ENCODE measurements at regions not wholly inside any gene's neighbourhood (a gene's known extent, or its start where the extent isn't known, plus 50 kb on each side); places are given as distances from the start of the nearest gene placed in this dataset.

DNA sequence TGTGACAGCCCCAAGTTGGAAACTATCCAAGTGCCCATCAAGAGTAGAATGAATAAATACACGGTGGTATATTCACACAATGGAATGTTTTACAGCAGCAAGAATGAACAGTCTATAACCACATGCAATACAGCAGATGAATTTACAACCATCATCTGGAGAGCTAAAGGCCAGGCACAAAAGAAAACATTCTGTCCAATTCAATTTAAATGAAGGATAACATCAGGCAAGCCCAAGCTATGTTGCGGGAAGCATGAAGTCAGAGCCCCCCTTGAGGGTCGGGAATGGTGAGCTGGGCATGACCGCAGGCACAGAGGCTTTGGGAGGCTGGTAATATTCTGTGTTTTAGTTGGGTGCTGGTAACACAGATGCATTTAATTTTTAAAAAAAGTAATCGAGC is 76.0 kb downstream of the SYNE3 start:
- FAIRE-seq (no peak), DNase-seq (ENCODE audit: low spot score) (no peak), ATAC-seq (no peak)
- ChIA-PET POLR2A (no interaction called here), CTCF (ENCODE audit: low intra/inter-chr PET ratio, low total read pairs) (no interaction called here)
- WGBS (ENCODE audit: low lambda C conversion rate), result 84% methylated on average over 5 of the region's 5 CpGs
- H3K4me1 ChIP-seq (ENCODE audit: insufficient read depth, low read length), result peaks cover 42% of the 10 kb centered on the region
- no peaks in the 10 kb centered on the region for H3K9me3 ChIP-seq (ENCODE audit: low read length)
- H3K27me3 ChIP-seq (ENCODE audit: control insufficient read depth in 1 of 2, insufficient read depth in 2 of 2, low read length in 2 of 2), result no peaks in the 10 kb centered on the region
- BruUV-seq (replicated peaks), result no TSS peak
- TF ChIP-seq TGIF2 (CRISPR knock-in tag; IDR thresholded peaks at IDR 0.05) (no peak), NFYB (CRISPR knock-in tag; IDR thresholded peaks at IDR 0.05) (no peak), ZNF138 (CRISPR knock-in tag; IDR thresholded peaks at IDR 0.05; ENCODE audit: low read depth) (no peak), CHCHD3 (CRISPR knock-in tag; IDR thresholded peaks at IDR 0.05) (no peak), MBNL3 (CRISPR knock-in tag; conservative IDR thresholded peaks at IDR 0.05) (no peak), SSRP1 (CRISPR knock-in tag; IDR thresholded peaks at IDR 0.05) (no peak), HNRNPLL (IDR thresholded peaks at IDR 0.05; ENCODE audit: low read depth, low read length, poor library complexity, severe bottlenecking) (no peak), ZNF879 (CRISPR knock-in tag; IDR thresholded peaks at IDR 0.05) (no peak), XRCC5 (optimal IDR thresholded peaks at IDR 0.05; ENCODE audit: low read length) (no peak), ZSCAN25 (CRISPR knock-in tag; IDR thresholded peaks at IDR 0.05) (no peak), ZNF232 (CRISPR knock-in tag; IDR thresholded peaks at IDR 0.05; ENCODE audit: borderline replicate concordance) (no peak), RFXANK (CRISPR knock-in tag; IDR thresholded peaks at IDR 0.05) (no peak), TBL1XR1 (IDR thresholded peaks at IDR 0.05; ENCODE audit: borderline replicate concordance, low read length, partially characterized antibody) (no peak)
- TF ChIP-seq, protein P1, sequence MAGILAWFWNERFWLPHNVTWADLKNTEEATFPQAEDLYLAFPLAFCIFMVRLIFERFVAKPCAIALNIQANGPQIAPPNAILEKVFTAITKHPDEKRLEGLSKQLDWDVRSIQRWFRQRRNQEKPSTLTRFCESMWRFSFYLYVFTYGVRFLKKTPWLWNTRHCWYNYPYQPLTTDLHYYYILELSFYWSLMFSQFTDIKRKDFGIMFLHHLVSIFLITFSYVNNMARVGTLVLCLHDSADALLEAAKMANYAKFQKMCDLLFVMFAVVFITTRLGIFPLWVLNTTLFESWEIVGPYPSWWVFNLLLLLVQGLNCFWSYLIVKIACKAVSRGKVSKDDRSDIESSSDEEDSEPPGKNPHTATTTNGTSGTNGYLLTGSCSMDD (CRISPR knock-in tag; IDR thresholded peaks at IDR 0.05), result no peak
- TF ChIP-seq, protein P2, sequence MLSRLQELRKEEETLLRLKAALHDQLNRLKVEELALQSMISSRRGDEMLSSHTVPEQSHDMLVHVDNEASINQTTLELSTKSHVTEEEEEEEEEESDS (CRISPR knock-in tag; IDR thresholded peaks at IDR 0.05; ENCODE audit: borderline replicate concordance), result no peak
- TF ChIP-seq, protein P3, sequence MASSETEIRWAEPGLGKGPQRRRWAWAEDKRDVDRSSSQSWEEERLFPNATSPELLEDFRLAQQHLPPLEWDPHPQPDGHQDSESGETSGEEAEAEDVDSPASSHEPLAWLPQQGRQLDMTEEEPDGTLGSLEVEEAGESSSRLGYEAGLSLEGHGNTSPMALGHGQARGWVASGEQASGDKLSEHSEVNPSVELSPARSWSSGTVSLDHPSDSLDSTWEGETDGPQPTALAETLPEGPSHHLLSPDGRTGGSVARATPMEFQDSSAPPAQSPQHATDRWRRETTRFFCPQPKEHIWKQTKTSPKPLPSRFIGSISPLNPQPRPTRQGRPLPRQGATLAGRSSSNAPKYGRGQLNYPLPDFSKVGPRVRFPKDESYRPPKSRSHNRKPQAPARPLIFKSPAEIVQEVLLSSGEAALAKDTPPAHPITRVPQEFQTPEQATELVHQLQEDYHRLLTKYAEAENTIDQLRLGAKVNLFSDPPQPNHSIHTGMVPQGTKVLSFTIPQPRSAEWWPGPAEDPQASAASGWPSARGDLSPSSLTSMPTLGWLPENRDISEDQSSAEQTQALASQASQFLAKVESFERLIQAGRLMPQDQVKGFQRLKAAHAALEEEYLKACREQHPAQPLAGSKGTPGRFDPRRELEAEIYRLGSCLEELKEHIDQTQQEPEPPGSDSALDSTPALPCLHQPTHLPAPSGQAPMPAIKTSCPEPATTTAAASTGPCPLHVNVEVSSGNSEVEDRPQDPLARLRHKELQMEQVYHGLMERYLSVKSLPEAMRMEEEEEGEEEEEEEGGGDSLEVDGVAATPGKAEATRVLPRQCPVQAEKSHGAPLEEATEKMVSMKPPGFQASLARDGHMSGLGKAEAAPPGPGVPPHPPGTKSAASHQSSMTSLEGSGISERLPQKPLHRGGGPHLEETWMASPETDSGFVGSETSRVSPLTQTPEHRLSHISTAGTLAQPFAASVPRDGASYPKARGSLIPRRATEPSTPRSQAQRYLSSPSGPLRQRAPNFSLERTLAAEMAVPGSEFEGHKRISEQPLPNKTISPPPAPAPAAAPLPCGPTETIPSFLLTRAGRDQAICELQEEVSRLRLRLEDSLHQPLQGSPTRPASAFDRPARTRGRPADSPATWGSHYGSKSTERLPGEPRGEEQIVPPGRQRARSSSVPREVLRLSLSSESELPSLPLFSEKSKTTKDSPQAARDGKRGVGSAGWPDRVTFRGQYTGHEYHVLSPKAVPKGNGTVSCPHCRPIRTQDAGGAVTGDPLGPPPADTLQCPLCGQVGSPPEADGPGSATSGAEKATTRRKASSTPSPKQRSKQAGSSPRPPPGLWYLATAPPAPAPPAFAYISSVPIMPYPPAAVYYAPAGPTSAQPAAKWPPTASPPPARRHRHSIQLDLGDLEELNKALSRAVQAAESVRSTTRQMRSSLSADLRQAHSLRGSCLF (CRISPR knock-in tag; IDR thresholded peaks at IDR 0.05; ENCODE audit: borderline replicate concordance), result no peak
- no peak overlapping the region for H3K4me2 ChIP-seq (ENCODE audit: low read depth, low read length)
- H3K36me3 ChIP-seq (replicated peaks in 1 of 2; ENCODE audit: control insufficient read depth in 1 of 2, insufficient read depth in 2 of 2, low read length in 2 of 2), result peaks cover 2 to 15% of the 10 kb centered on the region in 2 experiments; a peak in 3 of 5 replicates
- no peaks in the 10 kb centered on the region for H3K79me2 ChIP-seq (ENCODE audit: insufficient read depth, low read length)
- in situ Hi-C loops (cut with HindIII; ENCODE audit: extremely low pct_ligation_motif_present, low pct_unique_long_range_greater_than_20kb), result loop anchor here (5.0 kb wide), 1 partner anchor 92 kb away; no protein-coding TSS in a partner anchor
- no peak overlapping the region for H3K4me3 ChIP-seq (replicated peaks in 1 of 3; ENCODE audit: insufficient read depth in 1 of 3, low read depth in 2 of 3, low read length in 3 of 3)
- H3K9ac ChIP-seq (ENCODE audit: insufficient read depth, low read depth, low read length), result no peak overlapping the region
- H4K20me1 ChIP-seq (ENCODE audit: insufficient read depth, low read length), result no peaks in the 10 kb centered on the region
- intact Hi-C loops (cut with micrococcal nuclease; ENCODE audit: unreplicated experiment), result no loop called here
- H3K27ac ChIP-seq (ENCODE audit: extremely low read length, insufficient read depth, low read length), result no peak overlapping the region
- H2AFZ ChIP-seq (ENCODE audit: low read length), result no peak overlapping the region

Data from HepG2 (cell line).